PC-9 (cell line): ENCODE measurements at regions not wholly inside any gene's neighbourhood (a gene's known extent, or its start where the extent isn't known, plus 50 kb on each side); places are given as distances from the start of the nearest gene placed in this dataset.

Experiments used
- BruUV-seq: library from RNA; stranded (reverse); fragments of 400-500 nt; replicated peaks from 2 replicates; lab custom pipeline; 2021; lab: Mats Ljungman, UMichigan
- CTCF ChIA-PET: fragments of 300-600 bp; sonication (Branson Sonifier 250); formaldehyde crosslinking; loops from one replicate; lab custom pipeline; 2022; ENCODE audit warnings: antibody characterized with exemption; lab: Charles Lee
- POLR2A ChIA-PET: fragments of 300-600 bp; sonication (Branson Sonifier 250); formaldehyde crosslinking; loops from one replicate; lab custom pipeline; 2022; ENCODE audit warnings: antibody characterized with exemption; ENCODE audit not compliant: unreplicated experiment; lab: Charles Lee
- DNase-seq, 2 experiments: peaks; one replicate each; pipeline versions ENCODE4 v3.0.0 to v3.0.0-alpha.2; 2015 to 2022; ENCODE audit warnings: mixed read lengths in 1 of 2
- H2AFZ ChIP-seq: fragments of 200-600 bp; sonication (generic); 2 replicates; pipeline ENCODE4 v1.8.1; 2017; ENCODE audit warnings: antibody characterized with exemption
- H3F3A ChIP-seq: fragments of 200-600 bp; sonication (generic); 2 replicates; pipeline ENCODE4 v1.8.1; 2017; ENCODE audit warnings: antibody characterized with exemption, mild to moderate bottlenecking, low read depth; ENCODE audit not compliant: insufficient read depth
- H3K27ac ChIP-seq: fragments of 200-600 bp; sonication (generic); 2 replicates; pipeline ENCODE4 v1.6.1; 2016; ENCODE audit warnings: mixed run types
- H3K27me3 ChIP-seq: fragments of 200-600 bp; sonication (generic); 2 replicates; pipeline ENCODE4 v1.6.1; 2016; ENCODE audit warnings: low read depth, mixed run types; ENCODE audit not compliant: insufficient read depth
- H3K36me3 ChIP-seq: fragments of 200-600 bp; sonication (generic); 2 replicates; pipeline ENCODE4 v1.6.1; 2016; ENCODE audit warnings: low read depth, mixed run types
- H3K4me1 ChIP-seq: fragments of 200-600 bp; sonication (generic); replicated peaks from 2 replicates; pipeline ENCODE4 v1.6.1; 2016; ENCODE audit warnings: mixed run types; ENCODE audit not compliant: insufficient read depth
- H3K4me2 ChIP-seq: fragments of 200-600 bp; sonication (generic); 2 replicates; pipeline ENCODE4 v1.6.1; 2017; ENCODE audit warnings: mixed run types
- H3K4me3 ChIP-seq: fragments of 200-600 bp; sonication (generic); 2 replicates; pipeline ENCODE4 v1.6.1; 2016; ENCODE audit warnings: mixed run types
- H3K79me2 ChIP-seq: fragments of 200-600 bp; sonication (generic); 2 replicates; pipeline ENCODE4 v1.6.1; 2017; ENCODE audit warnings: low read depth, mixed run types
- H3K9me2 ChIP-seq: fragments of 200-600 bp; sonication (generic); 2 replicates; pipeline ENCODE4 v1.8.1; 2017; ENCODE audit warnings: mild to moderate bottlenecking; ENCODE audit not compliant: insufficient read depth
- H3K9me3 ChIP-seq: fragments of 200-600 bp; sonication (generic); 2 replicates; pipeline ENCODE4 v1.8.1; 2016; ENCODE audit warnings: low read depth; ENCODE audit not compliant: insufficient read depth
- H4K20me1 ChIP-seq: fragments of 200-600 bp; sonication (generic); 2 replicates; pipeline ENCODE4 v1.8.1; 2017; ENCODE audit not compliant: insufficient read depth
- EZH2 ChIP-seq: fragments of 200-600 bp; sonication (generic); IDR thresholded peaks from 2 replicates; pipeline ENCODE4 v1.8.0; 2017; ENCODE audit warnings: antibody characterized with exemption, low read depth
- intact Hi-C: fragments of 100-400 bp; cut with micrococcal nuclease; formaldehyde crosslinking; loops from one replicate; pipeline ENCODE4 v1.10.0; 2022; ENCODE audit not compliant: unreplicated experiment
- TF ChIP-seq, protein P1 (sequence below): fragments of 200-600 bp; sonication (generic); conservative IDR thresholded peaks from 2 replicates; pipeline ENCODE4 v1.6.1; 2017; ENCODE audit warnings: mixed run types, antibody characterized with exemption, mild to moderate bottlenecking, moderate library complexity

GRCh38 chr6:81054036-81054435 is 698.4 kb downstream of the TENT5A start:
- Histone ChIP-seq H3K9me3 (no peaks in the 10 kb centered on the region), H3K27me3 (no peaks in the 10 kb centered on the region), H3K4me3 (no peak overlapping the region), H3F3A (no peaks in the 10 kb centered on the region), H3K27ac (no peak overlapping the region), H3K79me2 (no peaks in the 10 kb centered on the region), H2AFZ (no peak overlapping the region), H3K36me3 (no peaks in the 10 kb centered on the region), H3K4me1 (no peaks in the 10 kb centered on the region), H4K20me1 (no peaks in the 10 kb centered on the region), H3K9me2 (no peaks in the 10 kb centered on the region), H3K4me2 (no peak overlapping the region)
- no peak for DNase-seq
- ChIA-PET POLR2A (no interaction called here), CTCF (no interaction called here)
- TF ChIP-seq EZH2: no peak
- TF ChIP-seq, protein P1, sequence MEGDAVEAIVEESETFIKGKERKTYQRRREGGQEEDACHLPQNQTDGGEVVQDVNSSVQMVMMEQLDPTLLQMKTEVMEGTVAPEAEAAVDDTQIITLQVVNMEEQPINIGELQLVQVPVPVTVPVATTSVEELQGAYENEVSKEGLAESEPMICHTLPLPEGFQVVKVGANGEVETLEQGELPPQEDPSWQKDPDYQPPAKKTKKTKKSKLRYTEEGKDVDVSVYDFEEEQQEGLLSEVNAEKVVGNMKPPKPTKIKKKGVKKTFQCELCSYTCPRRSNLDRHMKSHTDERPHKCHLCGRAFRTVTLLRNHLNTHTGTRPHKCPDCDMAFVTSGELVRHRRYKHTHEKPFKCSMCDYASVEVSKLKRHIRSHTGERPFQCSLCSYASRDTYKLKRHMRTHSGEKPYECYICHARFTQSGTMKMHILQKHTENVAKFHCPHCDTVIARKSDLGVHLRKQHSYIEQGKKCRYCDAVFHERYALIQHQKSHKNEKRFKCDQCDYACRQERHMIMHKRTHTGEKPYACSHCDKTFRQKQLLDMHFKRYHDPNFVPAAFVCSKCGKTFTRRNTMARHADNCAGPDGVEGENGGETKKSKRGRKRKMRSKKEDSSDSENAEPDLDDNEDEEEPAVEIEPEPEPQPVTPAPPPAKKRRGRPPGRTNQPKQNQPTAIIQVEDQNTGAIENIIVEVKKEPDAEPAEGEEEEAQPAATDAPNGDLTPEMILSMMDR: no peak
- BruUV-seq: no TSS peak
- intact Hi-C loops: no loop called here

DNA sequence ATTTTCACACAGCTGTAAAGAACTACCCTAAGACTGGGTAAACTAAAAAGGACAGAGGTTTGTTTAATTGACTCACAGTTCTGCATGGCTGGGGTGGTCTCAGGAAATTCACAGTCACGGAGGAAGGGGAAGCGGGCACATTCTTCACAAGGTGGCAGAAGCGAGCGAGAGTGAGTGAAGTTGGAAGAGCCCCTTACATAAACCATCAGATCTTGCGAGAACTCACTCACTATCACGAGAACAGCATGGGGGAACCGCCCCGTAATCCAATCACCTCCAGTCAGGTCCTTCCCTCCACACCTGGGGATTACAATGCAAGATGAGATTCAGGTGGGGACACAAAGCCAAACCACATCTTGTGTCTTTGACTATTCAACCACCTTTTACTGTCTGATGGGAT is 700.5 kb downstream of the TENT5A start:
- Histone ChIP-seq H3F3A (no peaks in the 10 kb centered on the region), H3K9me3 (no peaks in the 10 kb centered on the region), H3K27me3 (no peaks in the 10 kb centered on the region), H3K4me2 (no peak overlapping the region), H3K79me2 (no peaks in the 10 kb centered on the region), H3K27ac (no peak overlapping the region), H3K4me1 (no peaks in the 10 kb centered on the region), H3K36me3 (no peaks in the 10 kb centered on the region), H3K4me3 (no peak overlapping the region), H4K20me1 (no peaks in the 10 kb centered on the region), H2AFZ (no peak overlapping the region), H3K9me2 (no peaks in the 10 kb centered on the region)
- TF ChIP-seq, protein P1: no peak
- TF ChIP-seq EZH2: no peak
- POLR2A ChIA-PET: no interaction called here
- no TSS peak for BruUV-seq
- intact Hi-C loops: no loop called here
- CTCF ChIA-PET: no interaction called here
- DNase-seq: no peak

DNA sequence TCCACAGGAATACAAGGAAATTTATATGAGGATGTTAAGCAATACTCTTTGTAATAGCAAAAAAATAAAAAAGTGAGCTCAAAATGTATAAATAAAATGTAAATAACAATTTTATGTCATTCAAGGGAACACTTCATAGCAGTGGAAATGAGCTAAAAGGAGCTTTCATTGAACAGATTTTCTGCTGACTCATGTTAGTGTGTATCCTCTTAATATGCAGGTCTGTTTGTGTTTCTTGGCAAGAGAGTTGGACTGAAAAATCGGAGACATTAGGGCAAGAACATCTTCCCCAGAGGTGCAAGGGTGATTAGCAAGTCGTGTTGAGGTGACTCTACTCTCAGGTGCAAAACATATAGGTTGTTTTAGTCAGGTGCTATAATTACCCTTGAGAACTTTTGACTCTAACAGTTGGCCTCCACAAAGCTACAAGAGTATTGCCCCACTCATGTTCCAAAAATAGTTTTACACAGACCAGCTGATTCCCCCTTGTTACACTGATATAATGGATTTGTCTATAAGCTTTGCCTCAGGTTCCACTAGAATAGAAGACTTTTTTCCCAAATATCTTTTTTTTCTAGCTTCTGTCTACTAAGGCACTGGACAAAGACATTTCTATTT is 702.9 kb downstream of the TENT5A start:
- no peak for TF ChIP-seq EZH2
- TF ChIP-seq, protein P1: no peak

More for the DNA sequence above, 702.9 kb downstream of the TENT5A start:
- H3K79me2 ChIP-seq: no peaks in the 10 kb centered on the region
- H3K36me3 ChIP-seq: no peaks in the 10 kb centered on the region
- no peak overlapping the region for H3K27ac ChIP-seq
- no peaks in the 10 kb centered on the region for H3K9me3 ChIP-seq
- BruUV-seq: no TSS peak
- no peaks in the 10 kb centered on the region for H3K27me3 ChIP-seq
- no peak for DNase-seq
- H3K9me2 ChIP-seq: no peaks in the 10 kb centered on the region
- no peaks in the 10 kb centered on the region for H3F3A ChIP-seq
- POLR2A ChIA-PET: interaction anchor here (0.7 kb wide), 1 partner anchor 111 kb away, joined by 4 read pairs; no protein-coding TSS in a partner anchor
- CTCF ChIA-PET: no interaction called here
- intact Hi-C loops: no loop called here
- no peak overlapping the region for H3K4me2 ChIP-seq
- H2AFZ ChIP-seq: no peak overlapping the region
- H4K20me1 ChIP-seq: no peaks in the 10 kb centered on the region
- no peak overlapping the region for H3K4me3 ChIP-seq
- H3K4me1 ChIP-seq: no peaks in the 10 kb centered on the region
